Esophagus muscularis mucosa (tissue), 4 donors: ENCODE measurements at regions not wholly inside any gene's neighbourhood (a gene's known extent, or its start where the extent isn't known, plus 50 kb on each side); places are given as distances from the start of the nearest gene placed in this dataset.

ENCODE experiments used
- DNase-seq: peaks from one replicate; pipeline ENCODE4 v3.0.0-alpha.2; 2017; ENCODE audit errors: extremely low spot score
- H3K27ac ChIP-seq, 4 donors: fragments of 200-600 bp; sonication (generic); replicated peaks in 1 of 4; 1 replicate in 3 of 4; 2 replicates in 1 of 4; pipeline ENCODE4 v1.5.1; 2016 to 2019; ENCODE audit warnings: mild to moderate bottlenecking in 1 of 4
- H3K27me3 ChIP-seq, 4 donors: fragments of 200-600 bp; sonication (generic); one replicate each; pipeline versions ENCODE4 v1.5.1 to v1.6.0; 2016 to 2019
- H3K36me3 ChIP-seq, 4 donors: fragments of 200-600 bp; sonication (generic); one replicate each; pipeline ENCODE4 v1.5.1; 2016 to 2019
- H3K4me1 ChIP-seq, 4 donors: fragments of 200-600 bp; sonication (generic); one replicate each; pipeline ENCODE4 v1.5.1; 2016 to 2019
- H3K4me3 ChIP-seq, 4 donors: fragments of 200-600 bp; sonication (generic); 1 replicate in 2 of 4; 2 replicates in 2 of 4; pipeline ENCODE4 v1.5.1; 2016 to 2019; ENCODE audit warnings: mild to moderate bottlenecking in 4 of 4, moderate library complexity in 1 of 4
- H3K9me3 ChIP-seq, 4 donors: fragments of 200-600 bp; sonication (generic); 1 replicate in 3 of 4; 2 replicates in 1 of 4; pipeline ENCODE4 v1.5.1; 2016 to 2019
- EP300 ChIP-seq: sonication (generic); formaldehyde crosslinking; IDR thresholded peaks from one replicate; pipeline ENCODE4 v1.6.1; 2017; ENCODE audit warnings: antibody characterized with exemption
- POLR2A ChIP-seq: fragments of 450-650 bp; IDR thresholded peaks from one replicate; pipeline ENCODE4 v1.6.1; 2017; ENCODE audit warnings: antibody characterized with exemption, moderate library complexity, mild to moderate bottlenecking, low read depth
- POLR2AphosphoS5 ChIP-seq, 2 donors: sonication (generic); formaldehyde crosslinking; IDR thresholded peaks; one replicate each; pipeline ENCODE4 v1.6.1; 2017; ENCODE audit warnings: antibody characterized with exemption in 2 of 2
- WGBS: methylation state at CpG from one replicate; pipeline ENCODE4 v1.1.5; 2018; 5-methylcytosine and 5-hydroxymethylcytosine counted together
- intact Hi-C: fragments of 100-400 bp; cut with DNase I; formaldehyde crosslinking; loops from one replicate; pipeline ENCODE4 v1.15.1; 2023
- TF ChIP-seq, protein P1 (sequence below), 3 experiments: fragments of 200-600 bp in 2 of 3; fragments of 450-650 bp in 1 of 3; sonication (generic) in 2 of 3; IDR thresholded peaks; one replicate each; pipeline ENCODE4 v1.5.1; 2017 to 2019; ENCODE audit warnings: antibody characterized with exemption in 3 of 3, mild to moderate bottlenecking in 2 of 3, moderate library complexity in 1 of 3

DNA sequence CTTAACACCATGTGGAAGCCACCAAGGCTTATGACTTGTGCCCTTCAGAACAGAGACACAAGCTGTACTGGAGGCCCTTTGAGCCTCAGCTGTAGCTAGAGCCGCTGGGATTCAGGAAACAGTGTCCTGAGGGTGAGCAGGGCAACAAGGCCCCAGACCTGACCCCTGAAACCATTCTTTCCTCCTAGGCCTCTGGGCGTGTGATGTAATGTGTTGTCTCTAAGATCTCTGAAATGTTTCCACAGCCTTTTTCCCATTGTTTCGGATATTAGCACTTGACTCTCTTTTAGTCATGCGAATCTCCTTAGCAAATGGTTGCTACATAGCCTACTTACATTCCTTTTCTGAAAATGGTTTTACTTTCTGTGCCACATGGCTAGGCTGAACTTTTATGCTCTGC is 114.9 kb downstream of the CD8B2 start:
- WGBS = 90% methylated on average over 4 of the region's 4 CpGs
- TF ChIP-seq, protein P1, sequence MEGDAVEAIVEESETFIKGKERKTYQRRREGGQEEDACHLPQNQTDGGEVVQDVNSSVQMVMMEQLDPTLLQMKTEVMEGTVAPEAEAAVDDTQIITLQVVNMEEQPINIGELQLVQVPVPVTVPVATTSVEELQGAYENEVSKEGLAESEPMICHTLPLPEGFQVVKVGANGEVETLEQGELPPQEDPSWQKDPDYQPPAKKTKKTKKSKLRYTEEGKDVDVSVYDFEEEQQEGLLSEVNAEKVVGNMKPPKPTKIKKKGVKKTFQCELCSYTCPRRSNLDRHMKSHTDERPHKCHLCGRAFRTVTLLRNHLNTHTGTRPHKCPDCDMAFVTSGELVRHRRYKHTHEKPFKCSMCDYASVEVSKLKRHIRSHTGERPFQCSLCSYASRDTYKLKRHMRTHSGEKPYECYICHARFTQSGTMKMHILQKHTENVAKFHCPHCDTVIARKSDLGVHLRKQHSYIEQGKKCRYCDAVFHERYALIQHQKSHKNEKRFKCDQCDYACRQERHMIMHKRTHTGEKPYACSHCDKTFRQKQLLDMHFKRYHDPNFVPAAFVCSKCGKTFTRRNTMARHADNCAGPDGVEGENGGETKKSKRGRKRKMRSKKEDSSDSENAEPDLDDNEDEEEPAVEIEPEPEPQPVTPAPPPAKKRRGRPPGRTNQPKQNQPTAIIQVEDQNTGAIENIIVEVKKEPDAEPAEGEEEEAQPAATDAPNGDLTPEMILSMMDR (IDR thresholded peaks at IDR 0.05) = no peak
- TF ChIP-seq POLR2AphosphoS5 (IDR thresholded peaks at IDR 0.05) = no peak
- no peak for TF ChIP-seq EP300
- TF ChIP-seq POLR2A = no peak
- no peaks in the 10 kb centered on the region for H3K27me3 ChIP-seq
- intact Hi-C loops = no loop called here
- DNase-seq = no peak
- H3K27ac ChIP-seq = no peak overlapping the region
- no peaks in the 10 kb centered on the region for H3K4me1 ChIP-seq
- H3K4me3 ChIP-seq = no peak overlapping the region
- no peaks in the 10 kb centered on the region for H3K36me3 ChIP-seq
- no peaks in the 10 kb centered on the region for H3K9me3 ChIP-seq

DNA sequence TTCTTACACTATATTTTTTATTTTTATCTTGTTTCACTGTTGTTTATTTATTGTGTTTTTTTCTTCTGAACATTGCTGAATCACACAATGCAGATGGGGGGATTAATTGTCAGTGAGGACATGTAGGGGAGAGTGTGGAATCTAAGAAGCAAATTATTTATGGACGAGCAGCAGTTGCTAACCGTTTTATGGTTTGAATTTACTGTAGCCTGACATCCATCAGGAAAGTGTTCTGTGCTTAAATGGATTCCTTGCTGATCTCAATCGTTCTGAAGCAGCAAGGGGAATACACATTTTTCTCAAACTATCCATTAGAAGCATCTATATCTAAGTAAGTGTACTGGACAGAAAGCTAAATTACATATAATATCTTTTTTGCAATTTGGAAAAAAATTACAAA is 119.5 kb downstream of the CD8B2 start:
- Histone ChIP-seq H3K27me3 (no peaks in the 10 kb centered on the region), H3K4me3 (no peak overlapping the region), H3K4me1 (no peaks in the 10 kb centered on the region), H3K36me3 (no peaks in the 10 kb centered on the region), H3K9me3 (no peaks in the 10 kb centered on the region), H3K27ac (no peak overlapping the region)
- DNase-seq = no peak
- WGBS = 62% methylated on average over 3 of the region's 3 CpGs
- intact Hi-C loops = no loop called here
- TF ChIP-seq, protein P1 (IDR thresholded peaks at IDR 0.05) = no peak
- no peak for TF ChIP-seq POLR2A
- no peak for TF ChIP-seq EP300
- TF ChIP-seq POLR2AphosphoS5 (IDR thresholded peaks at IDR 0.05) = no peak

DNA sequence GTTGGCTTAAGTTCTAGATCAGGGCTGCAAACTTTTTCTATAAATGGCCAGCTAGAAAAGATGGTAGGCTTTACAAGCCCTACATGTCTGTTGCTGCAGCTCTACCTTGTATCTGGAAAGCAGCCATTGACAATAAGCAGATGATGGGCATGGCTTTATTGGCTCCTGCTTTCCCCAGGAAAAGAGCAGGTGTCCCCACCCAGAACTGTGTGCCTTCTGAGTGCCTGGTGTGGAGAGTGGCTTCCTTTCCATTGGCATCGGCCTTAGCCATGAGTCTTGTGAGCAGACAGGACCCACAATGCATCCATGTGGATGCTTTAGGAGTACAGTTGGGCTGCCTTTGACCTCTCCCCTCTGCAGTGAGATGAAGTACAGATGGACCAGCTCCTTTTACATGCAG is 120.2 kb downstream of the CD8B2 start:
- no peak overlapping the region for H3K27ac ChIP-seq
- DNase-seq = no peak
- no peaks in the 10 kb centered on the region for H3K4me1 ChIP-seq
- H3K36me3 ChIP-seq = no peaks in the 10 kb centered on the region
- 100% methylated on average over 1 of the region's 1 CpG for WGBS
- H3K9me3 ChIP-seq = no peaks in the 10 kb centered on the region
- no peak overlapping the region for H3K4me3 ChIP-seq
- intact Hi-C loops = no loop called here
- TF ChIP-seq, protein P1 (IDR thresholded peaks at IDR 0.05) = no peak
- TF ChIP-seq POLR2A (no peak), EP300 (no peak), POLR2AphosphoS5 (IDR thresholded peaks at IDR 0.05) (no peak)
- H3K27me3 ChIP-seq = no peaks in the 10 kb centered on the region

DNA sequence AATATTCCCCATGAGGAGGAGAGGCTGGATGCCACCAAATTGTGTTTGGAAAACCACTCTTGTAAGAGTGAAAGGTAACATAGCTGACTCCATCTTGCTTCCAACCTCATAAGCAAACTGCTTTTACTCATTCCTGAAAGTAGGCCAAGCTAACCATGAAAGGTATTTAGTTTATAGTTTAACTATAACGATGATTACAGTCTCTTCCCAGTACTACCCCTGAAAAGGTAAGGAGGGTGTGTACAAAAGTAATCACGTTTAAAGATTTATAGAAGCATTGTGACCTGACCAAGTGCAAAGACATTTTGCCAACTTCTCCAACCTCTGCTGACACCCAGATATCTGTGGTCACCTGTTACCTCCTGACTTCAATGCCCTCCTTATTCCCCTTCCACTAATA is 122.6 kb downstream of the CD8B2 start:
- TF ChIP-seq POLR2A = no peak
- TF ChIP-seq POLR2AphosphoS5 (IDR thresholded peaks at IDR 0.05) = no peak
- TF ChIP-seq EP300 = no peak
- TF ChIP-seq, protein P1 (IDR thresholded peaks at IDR 0.05) = no peak
- no peaks in the 10 kb centered on the region for H3K27me3 ChIP-seq
- H3K9me3 ChIP-seq = peaks cover 0 to 9% (median 7%) of the 10 kb centered on the region in 4 donors
- WGBS = 70% methylated on average over 2 of the region's 2 CpGs
- no peak overlapping the region for H3K4me3 ChIP-seq
- DNase-seq = no peak
- intact Hi-C loops = no loop called here
- H3K27ac ChIP-seq = no peak overlapping the region
- H3K36me3 ChIP-seq = no peaks in the 10 kb centered on the region
- H3K4me1 ChIP-seq = no peaks in the 10 kb centered on the region

DNA sequence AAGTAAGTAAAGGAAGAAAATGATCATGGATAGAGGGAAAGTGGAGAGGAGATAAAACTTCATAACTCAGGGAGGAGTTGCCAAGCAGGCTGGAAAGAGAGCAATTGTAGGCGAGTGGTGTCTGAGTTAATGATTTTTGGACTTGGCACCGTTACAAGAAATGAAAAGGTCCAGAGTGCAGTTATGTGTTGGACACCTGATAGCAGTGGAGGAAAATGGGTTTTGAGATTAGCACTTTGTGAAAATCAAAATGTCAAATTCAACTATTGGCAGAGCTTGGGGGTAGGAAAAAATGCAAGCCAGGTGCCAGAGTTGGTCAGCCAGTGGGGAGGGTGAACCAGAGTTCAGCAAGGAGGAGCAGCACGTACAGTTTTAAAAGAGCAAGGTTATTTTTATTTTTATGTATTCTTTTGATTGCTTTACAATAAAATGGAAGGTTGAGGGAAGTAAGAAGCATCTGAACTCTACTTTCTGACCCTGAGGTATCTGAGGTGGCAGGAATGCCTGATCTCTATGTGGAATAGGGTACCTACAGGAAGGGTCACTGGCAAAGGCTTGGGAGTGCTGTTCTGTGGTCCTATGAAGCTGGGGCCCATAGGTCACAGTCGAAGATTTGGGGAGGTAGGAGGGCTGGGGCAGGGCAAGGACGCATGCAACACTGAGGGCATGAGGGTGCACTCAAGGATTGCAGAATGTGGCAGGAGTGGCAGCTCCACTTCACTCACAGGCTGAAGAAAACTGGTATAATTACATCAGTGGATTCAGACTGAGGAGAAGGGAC is 127.5 kb downstream of the CD8B2 start:
- peaks cover 0 to 9% (median 7%) of the 10 kb centered on the region in 4 donors for H3K9me3 ChIP-seq
- H3K4me1 ChIP-seq = no peaks in the 10 kb centered on the region
- no peaks in the 10 kb centered on the region for H3K36me3 ChIP-seq
- TF ChIP-seq EP300 (no peak), POLR2AphosphoS5 (IDR thresholded peaks at IDR 0.05) (no peak), POLR2A (no peak)
- TF ChIP-seq, protein P1 (IDR thresholded peaks at IDR 0.05) = no peak
- WGBS = 57% methylated on average over 5 of the region's 5 CpGs
- DNase-seq = no peak
- intact Hi-C loops = no loop called here
- no peak overlapping the region for H3K27ac ChIP-seq
- H3K27me3 ChIP-seq = no peaks in the 10 kb centered on the region
- no peak overlapping the region for H3K4me3 ChIP-seq
